BE2C (cell line): ENCODE measurements at regions not wholly inside any gene's neighbourhood (a gene's known extent, or its start where the extent isn't known, plus 50 kb on each side); places are given as distances from the start of the nearest gene placed in this dataset.

Experiments
- DNase-seq: peaks from one replicate; pipeline ENCODE4 v3.0.0-alpha.2; 2020
- H3K27me3 ChIP-seq: fragments of 250-450 bp; sonication (Bioruptor Pico); 2 replicates; pipeline ENCODE4 v1.5.1; 2020; ENCODE audit warnings: mild to moderate bottlenecking
- H3K36me3 ChIP-seq: fragments of 250-450 bp; sonication (Bioruptor Pico); 2 replicates; pipeline ENCODE4 v1.5.1; 2020; ENCODE audit warnings: mild to moderate bottlenecking
- H3K4me1 ChIP-seq: fragments of 250-450 bp; sonication (Bioruptor Pico); 2 replicates; pipeline ENCODE4 v1.5.1; 2020
- H3K4me3 ChIP-seq: 2 replicates; pipeline ENCODE4 v1.5.1; 2011; ENCODE audit warnings: low read depth, low read length
- H3K9me3 ChIP-seq: fragments of 250-450 bp; sonication (Bioruptor Pico); 2 replicates; pipeline ENCODE4 v1.5.1; 2020
- TF ChIP-seq, protein P1 (sequence below): IDR thresholded peaks from 2 replicates; pipeline ENCODE4 v1.5.1; 2012; ENCODE audit warnings: mild to moderate bottlenecking, low read depth, low read length

DNA sequence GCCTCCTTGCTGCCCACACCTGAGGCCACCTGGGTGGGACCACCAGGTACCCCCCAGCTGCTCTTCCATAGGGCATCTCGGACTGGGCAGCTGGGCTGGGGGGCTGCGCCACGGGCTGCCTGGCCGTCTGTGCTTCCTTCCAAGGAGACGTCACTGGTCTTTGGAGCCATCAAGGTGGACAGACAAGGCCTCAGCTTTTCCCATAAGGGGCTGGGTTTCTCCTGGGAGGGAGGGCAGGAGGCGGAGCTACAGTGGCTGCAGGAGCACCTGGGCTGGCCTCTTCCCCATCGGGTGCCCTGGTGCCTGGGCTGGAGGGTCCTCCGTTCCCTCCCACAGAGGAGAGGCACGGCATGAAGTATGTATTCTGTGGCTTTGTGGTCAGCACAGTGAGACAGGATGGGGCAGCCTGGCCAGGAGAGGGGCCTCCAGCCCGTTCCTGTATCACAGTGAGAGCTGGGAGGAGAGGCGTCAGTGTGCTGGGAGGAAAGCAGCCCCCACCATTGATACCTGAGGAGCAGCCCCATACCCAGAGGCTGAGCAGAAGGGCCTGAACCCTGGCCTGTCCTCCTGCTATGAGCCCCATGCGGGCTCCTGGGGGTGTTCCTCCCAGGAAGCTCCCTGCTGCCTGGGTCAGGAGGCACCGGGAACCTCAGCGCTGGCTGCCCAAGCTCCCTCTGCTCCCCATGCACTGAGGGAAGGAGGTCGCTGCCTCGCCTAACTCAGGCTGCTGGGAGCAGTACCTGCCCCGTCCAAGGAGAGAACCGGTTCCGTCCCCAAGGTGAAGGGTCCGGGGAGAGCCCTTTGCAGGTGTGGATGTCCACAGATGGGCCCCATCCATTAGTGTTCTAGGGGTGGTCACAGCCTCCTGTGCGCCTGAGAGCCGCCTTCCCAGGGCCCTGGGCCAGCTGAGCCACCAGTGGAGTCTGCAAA, 1075.0 kb downstream of the BRD1 start:
- Histone ChIP-seq H3K9me3 (peaks cover 6% of the 10 kb centered on the region; the same call in 1 of the 2 replicates), H3K4me3 (no peak overlapping the region), H3K36me3 (no peaks in the 10 kb centered on the region), H3K27me3 (no peaks in the 10 kb centered on the region), H3K4me1 (no peaks in the 10 kb centered on the region)
- no peak for DNase-seq
- TF ChIP-seq, protein P1, sequence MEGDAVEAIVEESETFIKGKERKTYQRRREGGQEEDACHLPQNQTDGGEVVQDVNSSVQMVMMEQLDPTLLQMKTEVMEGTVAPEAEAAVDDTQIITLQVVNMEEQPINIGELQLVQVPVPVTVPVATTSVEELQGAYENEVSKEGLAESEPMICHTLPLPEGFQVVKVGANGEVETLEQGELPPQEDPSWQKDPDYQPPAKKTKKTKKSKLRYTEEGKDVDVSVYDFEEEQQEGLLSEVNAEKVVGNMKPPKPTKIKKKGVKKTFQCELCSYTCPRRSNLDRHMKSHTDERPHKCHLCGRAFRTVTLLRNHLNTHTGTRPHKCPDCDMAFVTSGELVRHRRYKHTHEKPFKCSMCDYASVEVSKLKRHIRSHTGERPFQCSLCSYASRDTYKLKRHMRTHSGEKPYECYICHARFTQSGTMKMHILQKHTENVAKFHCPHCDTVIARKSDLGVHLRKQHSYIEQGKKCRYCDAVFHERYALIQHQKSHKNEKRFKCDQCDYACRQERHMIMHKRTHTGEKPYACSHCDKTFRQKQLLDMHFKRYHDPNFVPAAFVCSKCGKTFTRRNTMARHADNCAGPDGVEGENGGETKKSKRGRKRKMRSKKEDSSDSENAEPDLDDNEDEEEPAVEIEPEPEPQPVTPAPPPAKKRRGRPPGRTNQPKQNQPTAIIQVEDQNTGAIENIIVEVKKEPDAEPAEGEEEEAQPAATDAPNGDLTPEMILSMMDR, result no peak

DNA sequence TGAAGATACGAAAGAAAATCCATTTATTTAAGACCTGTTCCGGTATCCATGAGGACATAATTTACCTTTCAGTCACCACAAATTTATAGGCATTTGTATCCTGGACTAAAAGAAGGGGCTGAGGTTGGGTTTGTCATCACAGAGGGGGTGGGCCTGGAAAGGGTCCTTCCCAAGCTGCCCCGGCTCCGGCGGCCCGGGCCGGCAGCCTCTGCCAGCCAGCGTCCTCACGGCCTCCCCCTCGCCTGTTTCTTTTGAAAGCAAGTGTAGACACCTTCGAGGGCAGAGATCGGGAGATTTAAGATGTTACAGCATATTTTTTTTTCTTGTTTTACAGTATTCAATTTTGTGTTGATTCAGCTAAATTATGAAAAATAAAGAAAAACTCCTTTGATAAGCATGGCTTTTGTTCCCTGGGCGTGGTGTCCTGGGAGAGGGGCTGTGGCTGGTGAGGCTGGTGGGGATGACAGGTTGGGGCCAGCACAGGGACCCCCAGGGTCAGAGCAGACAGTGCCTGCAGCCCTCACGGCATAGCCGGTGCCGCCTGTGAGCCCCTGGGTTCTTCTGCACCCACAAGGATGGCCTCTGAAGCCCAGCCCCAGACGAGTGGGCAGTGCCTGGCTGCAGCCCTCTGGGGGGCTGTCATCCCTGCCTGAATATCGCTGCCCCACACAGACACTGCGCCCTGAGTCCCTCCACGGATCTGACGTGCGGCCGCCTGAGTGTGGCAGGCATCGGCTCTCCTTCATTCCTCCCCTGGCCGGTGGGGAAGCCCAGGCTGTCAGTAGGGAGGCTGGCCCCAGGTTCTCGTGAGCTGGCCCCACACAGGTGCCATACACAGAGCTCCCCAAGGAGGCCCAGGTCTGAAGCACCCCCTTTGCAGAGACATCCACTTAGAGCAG, 1075.9 kb downstream of the BRD1 start:
- no peaks in the 10 kb centered on the region for H3K27me3 ChIP-seq
- H3K4me3 ChIP-seq, result no peak overlapping the region
- DNase-seq, result no peak
- TF ChIP-seq, protein P1, result no peak
- peaks cover 6% of the 10 kb centered on the region; the same call in 1 of the 2 replicates for H3K9me3 ChIP-seq
- no peaks in the 10 kb centered on the region for H3K4me1 ChIP-seq
- H3K36me3 ChIP-seq, result no peaks in the 10 kb centered on the region

DNA sequence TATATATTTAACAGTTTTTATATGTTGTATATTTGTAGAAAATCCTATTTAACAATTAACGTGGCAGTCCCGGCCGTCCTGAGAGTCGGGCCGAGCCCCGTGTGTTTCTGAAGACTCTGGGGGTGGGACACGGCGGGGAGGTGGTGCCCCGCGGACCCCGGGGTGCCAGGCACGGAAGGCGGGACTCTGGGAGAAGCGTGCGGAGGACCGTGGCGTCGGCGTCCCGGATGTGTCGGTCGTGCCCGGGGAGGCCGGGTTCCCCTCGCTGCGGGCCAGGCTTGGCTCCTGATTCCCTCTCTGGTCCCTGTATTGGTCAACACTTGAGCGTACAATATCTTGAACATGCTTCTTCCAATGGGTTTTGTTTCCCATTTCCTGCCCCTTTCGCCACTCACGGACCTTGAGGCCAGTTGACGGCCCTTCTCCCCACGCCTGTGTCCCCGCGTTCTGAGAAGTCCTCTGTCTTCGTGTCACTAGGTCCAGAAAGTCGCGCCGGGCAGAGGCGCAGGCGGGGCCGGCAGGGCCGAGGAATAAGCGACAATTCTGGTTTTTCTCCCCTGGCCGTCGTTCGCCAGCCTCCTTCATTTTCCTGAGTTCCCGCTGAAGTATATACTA, 1076.7 kb downstream of the BRD1 start:
- no peaks in the 10 kb centered on the region for H3K27me3 ChIP-seq
- no peak for DNase-seq
- H3K4me3 ChIP-seq, result no peak overlapping the region
- TF ChIP-seq, protein P1, result no peak
- no peaks in the 10 kb centered on the region for H3K4me1 ChIP-seq
- no peaks in the 10 kb centered on the region for H3K36me3 ChIP-seq
- peaks cover 6% of the 10 kb centered on the region; the same call in 1 of the 2 replicates for H3K9me3 ChIP-seq

DNA sequence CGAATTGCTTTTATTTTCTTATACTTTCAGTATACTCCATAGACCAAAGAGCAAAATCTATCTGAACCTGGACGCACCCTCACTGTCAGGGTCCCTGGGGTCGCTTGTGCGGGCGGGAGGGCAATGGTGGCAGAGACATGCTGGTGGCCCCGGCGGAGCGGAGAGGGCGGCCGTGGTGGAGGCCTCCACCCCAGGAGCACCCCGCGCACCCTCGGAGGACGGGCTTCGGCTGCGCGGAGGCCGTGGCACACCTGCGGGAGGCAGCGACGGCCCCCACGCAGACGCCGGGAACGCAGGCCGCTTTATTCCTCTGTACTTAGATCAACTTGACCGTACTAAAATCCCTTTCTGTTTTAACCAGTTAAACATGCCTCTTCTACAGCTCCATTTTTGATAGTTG, 1077.4 kb downstream of the BRD1 start:
- H3K4me3 ChIP-seq, result no peak overlapping the region
- no peaks in the 10 kb centered on the region for H3K27me3 ChIP-seq
- peaks cover 9% of the 10 kb centered on the region; the same call in 1 of the 2 replicates for H3K9me3 ChIP-seq
- TF ChIP-seq, protein P1, result no peak
- H3K36me3 ChIP-seq, result no peaks in the 10 kb centered on the region
- no peak for DNase-seq
- H3K4me1 ChIP-seq, result no peaks in the 10 kb centered on the region

DNA sequence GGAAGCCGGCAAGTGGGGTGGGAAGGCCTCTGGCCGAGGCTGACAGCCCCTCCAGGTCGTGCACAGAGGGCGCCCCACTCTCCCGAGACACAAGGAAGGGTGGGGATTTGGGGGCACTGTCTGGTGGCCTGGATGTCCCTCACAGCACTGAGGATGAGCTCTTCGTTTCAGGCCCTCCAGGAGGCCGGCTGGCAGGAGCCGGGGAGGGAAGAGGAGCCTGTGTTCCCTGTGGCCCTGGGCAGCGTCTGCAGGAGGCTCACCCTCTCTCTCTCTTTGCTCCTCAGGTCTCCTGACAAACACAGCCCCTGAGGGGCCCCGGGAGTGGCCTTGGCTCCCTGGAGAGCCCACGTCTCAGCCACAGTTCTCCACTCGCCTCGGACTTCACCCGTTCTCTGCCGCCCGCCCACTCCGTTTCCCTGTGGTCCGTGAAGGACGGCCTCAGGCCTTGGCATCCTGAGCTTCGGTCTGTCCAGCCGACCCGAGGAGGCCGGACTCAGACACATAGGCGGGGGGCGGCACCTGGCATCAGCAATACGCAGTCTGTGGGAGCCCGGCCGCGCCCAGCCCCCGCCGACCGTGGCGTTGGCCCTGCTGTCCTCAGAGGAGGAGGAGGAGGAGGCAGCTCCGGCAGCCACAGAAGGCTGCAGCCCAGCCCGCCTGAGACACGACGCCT, 1078.0 kb downstream of the BRD1 start:
- Histone ChIP-seq H3K27me3 (no peaks in the 10 kb centered on the region), H3K9me3 (peaks cover 9% of the 10 kb centered on the region; the same call in 1 of the 2 replicates), H3K4me1 (no peaks in the 10 kb centered on the region), H3K4me3 (no peak overlapping the region), H3K36me3 (no peaks in the 10 kb centered on the region)
- no peak for DNase-seq
- TF ChIP-seq, protein P1, result no peak
